Medulla oblongata (tissue), 1 donor: ENCODE measurements at regions not wholly inside any gene's neighbourhood (a gene's known extent, or its start where the extent isn't known, plus 50 kb on each side); places are given as distances from the start of the nearest gene placed in this dataset.
A peak's percentile ranks its signal among the peaks of the same experiment; 100 is the strongest.

Experiments used
- DNase-seq: peaks from one replicate; pipeline ENCODE4 v3.0.0-alpha.2; 2015; ENCODE audit errors: extremely low spot score

DNA sequence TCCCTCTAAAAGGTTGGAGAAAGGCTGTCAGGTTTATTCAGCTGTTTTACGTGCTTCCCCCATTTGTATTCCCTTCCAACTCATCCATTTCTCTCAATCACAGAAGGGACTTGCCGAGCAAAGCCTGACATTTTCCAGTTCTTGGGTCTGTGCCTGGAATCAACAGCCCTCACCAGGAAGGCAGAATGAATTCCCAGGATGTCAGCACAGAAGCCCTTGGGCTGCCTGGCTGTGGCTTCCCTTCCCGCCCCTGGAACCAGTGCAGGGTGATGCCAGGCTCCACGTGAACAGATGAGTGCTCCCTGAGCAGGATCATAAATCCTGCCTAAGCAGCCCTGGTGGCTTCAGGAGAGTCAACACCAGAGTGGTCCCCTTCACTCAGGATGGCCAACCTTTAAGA is 86.1 kb upstream of the CD83 start:
- no peak for DNase-seq

GRCh38 chr6:14035071-14035847 is 82.3 kb upstream of the CD83 start:
- no peak for DNase-seq

DNA sequence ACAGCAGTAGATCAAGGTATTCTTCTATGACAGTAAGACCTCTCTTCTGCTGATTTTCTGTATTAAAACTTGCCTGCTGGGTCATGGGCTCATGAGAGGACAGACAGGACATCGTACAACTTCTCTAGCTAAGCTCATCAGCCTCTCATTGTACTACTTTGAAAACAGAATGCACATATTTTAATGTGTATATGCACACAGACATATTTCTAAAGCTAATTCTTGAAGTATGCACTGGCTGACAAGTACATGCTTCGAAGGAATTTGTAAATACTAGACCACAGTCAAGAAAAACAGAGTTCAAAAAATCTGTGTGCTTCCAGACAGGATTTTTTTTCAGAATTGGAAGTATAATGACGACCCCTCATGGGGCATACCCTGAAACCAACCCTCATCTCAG is 81.7 kb upstream of the CD83 start:
- DNase-seq, result no peak

GRCh38 chr6:14036911-14037310 is 80.7 kb upstream of the CD83 start:
- no peak for DNase-seq

GRCh38 chr6:14037402-14038277 is 79.9 kb upstream of the CD83 start:
- DNase-seq, result no peak

GRCh38 chr6:14038467-14039437 is 78.8 kb upstream of the CD83 start:
- no peak for DNase-seq

DNA sequence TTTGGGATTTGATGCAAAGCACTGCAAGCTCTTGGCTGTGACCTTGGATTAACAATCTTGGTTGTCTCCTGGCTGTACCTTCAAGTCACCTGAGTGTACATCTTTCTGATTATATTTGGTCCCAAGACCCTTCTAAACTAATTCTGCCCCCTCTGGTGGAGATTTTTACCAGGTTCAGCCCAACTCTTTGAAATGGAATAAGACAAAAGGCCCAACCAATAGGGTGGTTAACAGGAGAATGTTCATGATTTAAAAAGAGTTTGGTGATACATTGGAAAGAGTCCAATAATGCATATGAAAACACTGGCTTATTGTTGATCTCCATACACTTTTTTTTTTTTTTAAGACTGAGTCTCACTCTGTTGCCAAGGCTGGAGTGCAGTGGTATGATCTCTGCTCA is 77.5 kb upstream of the CD83 start:
- DNase-seq, result no peak

- peak; percentile 49 for DNase-seq
These were observed 71.0 kb upstream of the CD83 start for GRCh38 chr6:14046476-14047068.

- no peak for DNase-seq
These were observed 70.3 kb upstream of the CD83 start for GRCh38 chr6:14047151-14047740.

DNA sequence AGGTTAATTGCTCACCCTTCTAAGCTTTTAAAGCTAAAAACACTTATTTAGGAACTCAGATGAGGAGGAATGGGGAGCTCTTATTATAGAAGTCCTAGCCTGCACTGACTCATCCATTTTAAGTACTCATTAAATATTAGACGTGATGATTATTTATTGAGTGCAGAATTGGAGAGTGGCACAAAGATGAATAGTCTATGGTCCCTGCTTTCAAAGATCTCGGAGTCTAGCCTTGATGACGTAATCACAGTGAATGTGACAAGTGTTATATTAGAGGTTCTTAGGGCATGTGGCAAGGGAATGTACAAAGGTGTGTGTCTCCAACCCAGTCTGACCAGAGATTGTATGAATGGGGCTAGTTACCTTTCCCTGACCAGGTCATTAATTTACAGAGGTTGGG is 68.7 kb upstream of the CD83 start:
- no peak for DNase-seq

DNA sequence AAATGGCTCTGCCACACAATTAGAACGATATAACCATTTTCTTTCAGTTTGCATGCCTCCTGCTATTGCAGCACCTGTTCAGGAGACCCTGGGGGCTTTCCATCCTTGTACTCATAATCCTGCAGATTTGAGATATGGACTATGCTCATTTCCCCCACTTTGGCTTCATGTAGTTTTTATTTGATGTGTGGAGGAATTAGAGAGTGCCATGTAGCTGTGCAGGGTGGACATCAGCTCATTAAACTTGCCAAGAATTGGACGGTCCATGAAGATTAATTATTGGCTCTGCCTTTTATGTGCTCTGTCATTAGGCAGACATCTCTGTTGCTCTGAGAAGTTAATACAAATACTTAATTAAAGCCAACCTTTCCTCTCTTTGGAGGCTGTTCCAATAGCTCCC is 66.2 kb upstream of the CD83 start:
- no peak for DNase-seq

DNA sequence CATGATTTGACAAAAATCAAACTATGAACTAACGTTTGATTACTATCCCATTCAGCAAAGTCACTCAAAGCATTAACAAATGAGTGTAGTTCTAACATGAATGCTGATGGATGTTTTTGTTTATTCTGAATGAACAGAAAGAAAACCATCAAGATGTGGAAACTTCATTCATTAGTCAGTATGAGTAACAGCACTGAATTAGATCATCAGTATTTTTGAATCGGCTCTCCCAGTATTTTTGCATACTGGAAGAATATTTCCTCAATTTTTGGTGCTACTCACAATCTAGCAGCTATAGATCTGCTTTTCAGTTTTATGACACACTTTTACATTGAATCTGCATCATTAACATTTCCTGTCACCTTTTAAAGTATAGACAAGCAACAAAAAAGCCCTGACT is 63.8 kb upstream of the CD83 start:
- no peak for DNase-seq

- no peak for DNase-seq
These were observed 62.0 kb upstream of the CD83 start for GRCh38 chr6:14055541-14055940.

GRCh38 chr6:14058029-14058695 is 59.4 kb upstream of the CD83 start:
- no peak for DNase-seq

- DNase-seq, result no peak
These were observed 58.8 kb upstream of the CD83 start for GRCh38 chr6:14058735-14059134.

GRCh38 chr6:14059791-14060436 is 57.7 kb upstream of the CD83 start:
- DNase-seq, result no peak

DNA sequence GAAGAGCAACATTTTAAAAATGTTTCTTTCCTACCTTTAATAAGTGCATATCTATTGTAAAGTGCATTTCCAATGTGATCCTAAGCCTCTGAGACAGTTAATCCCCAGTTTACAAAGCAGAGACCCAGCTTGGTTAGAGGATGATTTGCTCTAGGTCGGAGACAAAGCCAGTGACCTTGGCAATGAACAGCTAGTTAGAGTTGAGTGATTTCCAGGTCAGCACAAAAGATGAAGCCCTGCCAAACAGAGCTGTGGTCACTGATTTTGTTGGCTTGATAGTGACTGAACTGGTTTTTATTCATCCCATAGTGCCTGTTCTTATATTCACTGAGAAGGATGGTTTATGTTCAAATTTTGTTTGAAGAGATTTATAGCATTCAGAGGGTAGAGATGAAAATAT is 56.6 kb upstream of the CD83 start:
- DNase-seq, result no peak

DNA sequence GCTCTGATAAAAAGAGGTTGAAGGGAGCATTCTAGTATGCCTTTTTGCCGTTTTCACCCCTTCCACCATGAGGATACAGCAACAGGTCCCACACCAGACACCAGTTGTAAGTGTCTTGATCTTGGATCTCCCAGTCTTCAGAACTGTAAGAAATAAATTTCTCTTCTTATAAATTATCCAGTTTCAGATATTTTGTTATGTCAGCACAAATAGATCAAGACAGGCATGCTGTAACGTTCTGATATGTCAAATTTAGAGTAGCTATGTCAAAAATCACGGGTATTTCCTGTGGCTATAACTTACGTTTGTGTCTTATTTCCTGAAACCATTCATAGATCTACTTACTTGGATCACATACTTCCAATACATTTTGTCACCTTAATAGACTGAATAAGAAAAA is 55.9 kb upstream of the CD83 start:
- DNase-seq, result no peak

- no peak for DNase-seq
These were observed 55.1 kb upstream of the CD83 start for GRCh38 chr6:14062345-14063029.

DNA sequence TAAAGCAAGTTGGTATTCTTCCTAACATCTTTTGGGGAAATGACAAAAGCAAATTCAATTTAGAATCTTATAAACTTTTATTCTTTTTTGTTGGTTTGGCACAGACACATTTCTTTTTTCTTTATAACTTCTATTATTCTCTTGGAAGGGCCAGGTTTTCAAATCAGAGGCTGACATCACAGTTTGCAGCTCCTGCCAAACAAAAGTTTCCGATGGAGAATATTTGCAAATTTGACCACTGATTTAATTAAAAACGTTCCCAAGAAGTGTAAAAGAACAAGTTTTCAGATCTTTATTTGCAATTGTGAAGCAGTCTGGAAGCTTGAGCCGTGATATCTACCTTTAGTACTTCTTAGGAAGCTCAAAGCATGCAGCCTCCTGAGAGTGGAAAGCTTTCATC is 53.8 kb upstream of the CD83 start:
- DNase-seq, result no peak
